ENCODE measurements at regions not wholly inside any gene's neighbourhood (a gene's known extent, or its start where the extent isn't known, plus 50 kb on each side); places are given as distances from the start of the nearest gene placed in this dataset.

DNA sequence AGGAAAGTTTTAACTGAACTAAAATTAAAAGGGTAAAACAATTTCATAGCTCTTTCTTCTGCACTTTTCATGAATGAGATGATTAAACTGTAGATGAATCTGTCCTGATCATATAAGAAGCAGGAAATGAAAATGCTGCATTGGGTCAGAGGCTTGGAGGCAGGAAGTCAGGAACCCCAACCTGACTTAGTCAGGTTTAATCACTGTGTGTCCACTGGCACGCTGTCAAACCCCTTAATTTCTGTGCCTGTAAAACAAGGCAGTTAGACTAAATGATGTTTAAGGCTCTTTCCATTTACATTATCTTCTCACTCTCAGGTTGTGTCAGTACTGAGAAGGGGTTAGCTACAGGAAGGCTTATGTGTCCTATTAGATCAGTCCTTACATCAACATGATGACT, 193.3 kb upstream of the TTC14 start:
- TF ChIP-seq, protein P1, sequence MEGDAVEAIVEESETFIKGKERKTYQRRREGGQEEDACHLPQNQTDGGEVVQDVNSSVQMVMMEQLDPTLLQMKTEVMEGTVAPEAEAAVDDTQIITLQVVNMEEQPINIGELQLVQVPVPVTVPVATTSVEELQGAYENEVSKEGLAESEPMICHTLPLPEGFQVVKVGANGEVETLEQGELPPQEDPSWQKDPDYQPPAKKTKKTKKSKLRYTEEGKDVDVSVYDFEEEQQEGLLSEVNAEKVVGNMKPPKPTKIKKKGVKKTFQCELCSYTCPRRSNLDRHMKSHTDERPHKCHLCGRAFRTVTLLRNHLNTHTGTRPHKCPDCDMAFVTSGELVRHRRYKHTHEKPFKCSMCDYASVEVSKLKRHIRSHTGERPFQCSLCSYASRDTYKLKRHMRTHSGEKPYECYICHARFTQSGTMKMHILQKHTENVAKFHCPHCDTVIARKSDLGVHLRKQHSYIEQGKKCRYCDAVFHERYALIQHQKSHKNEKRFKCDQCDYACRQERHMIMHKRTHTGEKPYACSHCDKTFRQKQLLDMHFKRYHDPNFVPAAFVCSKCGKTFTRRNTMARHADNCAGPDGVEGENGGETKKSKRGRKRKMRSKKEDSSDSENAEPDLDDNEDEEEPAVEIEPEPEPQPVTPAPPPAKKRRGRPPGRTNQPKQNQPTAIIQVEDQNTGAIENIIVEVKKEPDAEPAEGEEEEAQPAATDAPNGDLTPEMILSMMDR (conservative IDR thresholded peaks at IDR 0.05; ENCODE audit: low read depth, low read length) = no peak
- TF ChIP-seq EZH2 (IDR thresholded peaks at IDR 0.05; ENCODE audit: borderline replicate concordance, low read depth, low read length, poor library complexity, severe bottlenecking) = no peak
